ENCODE measurements at regions not wholly inside any gene's neighbourhood (a gene's known extent, or its start where the extent isn't known, plus 50 kb on each side); places are given as distances from the start of the nearest gene placed in this dataset.

DNA sequence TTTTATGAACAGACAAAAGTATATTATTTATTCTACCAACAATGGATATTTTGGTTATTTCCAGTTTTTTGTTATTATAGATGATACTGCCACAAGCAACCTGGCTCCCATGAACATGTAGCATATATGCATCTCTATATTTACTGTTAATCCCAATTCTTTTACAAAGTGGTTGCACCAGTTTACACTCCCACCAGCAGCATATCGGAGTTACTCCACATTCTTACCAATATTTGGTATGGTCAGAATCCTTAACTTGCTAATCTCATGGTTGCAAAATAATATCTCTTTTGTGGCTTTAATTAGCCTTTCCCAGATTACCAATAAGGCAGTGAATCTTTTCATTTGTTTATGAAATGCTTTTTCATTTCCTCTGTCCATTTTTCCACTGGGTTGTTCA, 137.6 kb upstream of the CDYL start:
- TF ChIP-seq EZH2 (IDR thresholded peaks at IDR 0.05; ENCODE audit: insufficient read depth, poor library complexity, severe bottlenecking): no peak
- no peak for TF ChIP-seq EZH2phosphoT487 (IDR thresholded peaks at IDR 0.05; ENCODE audit: insufficient read depth, low read depth)

All from GM23248 (cell line).